Loucy (cell line): ENCODE measurements at regions not wholly inside any gene's neighbourhood (a gene's known extent, or its start where the extent isn't known, plus 50 kb on each side); places are given as distances from the start of the nearest gene placed in this dataset.

Experiments
- EZH2phosphoT487 ChIP-seq: fragments of 200-600 bp; IDR thresholded peaks from 2 replicates; pipeline ENCODE4 v1.6.1; 2018; ENCODE audit warnings: antibody characterized with exemption, mild to moderate bottlenecking, moderate library complexity, borderline replicate concordance
- TF ChIP-seq, protein P1 (sequence below): fragments of 200-600 bp; sonication (generic); conservative IDR thresholded peaks from 2 replicates; pipeline ENCODE4 v1.5.1; 2014; ENCODE audit warnings: mild to moderate bottlenecking, antibody characterized with exemption, low read length

DNA sequence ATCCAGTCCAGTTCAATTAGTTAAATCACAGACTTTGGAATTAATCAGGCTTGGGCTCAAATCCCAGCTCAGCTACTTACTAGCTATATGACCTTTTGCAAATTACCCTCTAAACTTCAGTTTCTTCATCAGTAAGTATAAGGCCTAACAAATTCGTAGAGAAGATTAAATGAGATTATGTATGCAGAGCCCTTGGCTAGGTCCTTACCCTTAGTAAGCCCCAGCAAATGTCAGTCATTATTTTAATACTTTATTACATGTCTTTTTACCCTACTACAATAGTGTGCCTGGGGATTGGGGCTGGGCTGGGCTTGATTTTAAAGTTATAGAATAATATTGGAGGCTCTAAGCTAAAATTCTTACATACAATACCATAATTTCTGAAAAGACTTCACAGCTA lies 326.1 kb upstream of the PREP start:
- TF ChIP-seq, protein P1, sequence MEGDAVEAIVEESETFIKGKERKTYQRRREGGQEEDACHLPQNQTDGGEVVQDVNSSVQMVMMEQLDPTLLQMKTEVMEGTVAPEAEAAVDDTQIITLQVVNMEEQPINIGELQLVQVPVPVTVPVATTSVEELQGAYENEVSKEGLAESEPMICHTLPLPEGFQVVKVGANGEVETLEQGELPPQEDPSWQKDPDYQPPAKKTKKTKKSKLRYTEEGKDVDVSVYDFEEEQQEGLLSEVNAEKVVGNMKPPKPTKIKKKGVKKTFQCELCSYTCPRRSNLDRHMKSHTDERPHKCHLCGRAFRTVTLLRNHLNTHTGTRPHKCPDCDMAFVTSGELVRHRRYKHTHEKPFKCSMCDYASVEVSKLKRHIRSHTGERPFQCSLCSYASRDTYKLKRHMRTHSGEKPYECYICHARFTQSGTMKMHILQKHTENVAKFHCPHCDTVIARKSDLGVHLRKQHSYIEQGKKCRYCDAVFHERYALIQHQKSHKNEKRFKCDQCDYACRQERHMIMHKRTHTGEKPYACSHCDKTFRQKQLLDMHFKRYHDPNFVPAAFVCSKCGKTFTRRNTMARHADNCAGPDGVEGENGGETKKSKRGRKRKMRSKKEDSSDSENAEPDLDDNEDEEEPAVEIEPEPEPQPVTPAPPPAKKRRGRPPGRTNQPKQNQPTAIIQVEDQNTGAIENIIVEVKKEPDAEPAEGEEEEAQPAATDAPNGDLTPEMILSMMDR, result no peak
- TF ChIP-seq EZH2phosphoT487, result no peak
